Neural progenitor cell (in vitro differentiated cells): ENCODE measurements at regions not wholly inside any gene's neighbourhood (a gene's known extent, or its start where the extent isn't known, plus 50 kb on each side); places are given as distances from the start of the nearest gene placed in this dataset.

Experiments
- CTCF ChIP-seq: fragments of 200-600 bp; sonication (generic); IDR thresholded peaks from 2 replicates; pipeline ENCODE4 v1.5.1; 2017; ENCODE audit warnings: antibody characterized with exemption, mild to moderate bottlenecking
- EZH2 ChIP-seq: fragments of 200-600 bp; sonication (generic); IDR thresholded peaks from 2 replicates; pipeline ENCODE4 v1.6.1; 2017; ENCODE audit warnings: antibody characterized with exemption, mild to moderate bottlenecking, moderate library complexity
- EZH2phosphoT487 ChIP-seq: fragments of 200-600 bp; sonication (generic); IDR thresholded peaks from 2 replicates; pipeline ENCODE4 v1.6.1; 2017; ENCODE audit warnings: antibody characterized with exemption

DNA sequence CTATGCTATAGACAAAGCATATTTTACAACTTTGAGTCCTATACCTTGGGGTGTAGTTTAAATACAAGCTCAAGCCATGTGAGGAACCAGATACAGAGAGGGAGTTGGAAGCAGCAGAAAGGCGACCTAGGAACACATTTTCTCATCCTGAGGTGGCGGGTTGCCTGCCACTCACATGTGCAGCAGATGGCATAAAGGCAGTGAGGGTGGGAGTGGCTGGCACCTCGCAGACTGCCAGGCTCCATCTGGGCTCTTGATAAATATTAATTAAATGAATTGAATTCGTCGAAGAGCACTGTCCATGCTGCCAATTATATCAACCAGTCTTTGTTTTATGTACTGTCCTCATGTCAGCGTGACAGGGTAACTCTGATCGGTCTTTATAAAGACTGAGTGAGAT is 79.0 kb upstream of the SEMA3C start:
- TF ChIP-seq CTCF (no peak), EZH2 (no peak), EZH2phosphoT487 (no peak)
